Left ventricle myocardium superior (tissue), 1 donor: ENCODE measurements at regions not wholly inside any gene's neighbourhood (a gene's known extent, or its start where the extent isn't known, plus 50 kb on each side); places are given as distances from the start of the nearest gene placed in this dataset.

ENCODE experiments used
- ATAC-seq: fragments of 200-7000 bp; cut with Tn5 transposase; one replicate; pipeline ENCODE4 v1.9.1; 2020; ENCODE audit warnings: mild to moderate bottlenecking, moderate library complexity
- DNase-seq: peaks from one replicate; pipeline ENCODE4 v3.0.0-alpha.2; 2020
- intact Hi-C: fragments of 100-400 bp; cut with micrococcal nuclease; formaldehyde crosslinking; loops from one replicate; pipeline ENCODE4 v1.11.0; 2022
- donor health status: DM: no; HTN: yes; CAD: no; lungs with severe emphysema.

DNA sequence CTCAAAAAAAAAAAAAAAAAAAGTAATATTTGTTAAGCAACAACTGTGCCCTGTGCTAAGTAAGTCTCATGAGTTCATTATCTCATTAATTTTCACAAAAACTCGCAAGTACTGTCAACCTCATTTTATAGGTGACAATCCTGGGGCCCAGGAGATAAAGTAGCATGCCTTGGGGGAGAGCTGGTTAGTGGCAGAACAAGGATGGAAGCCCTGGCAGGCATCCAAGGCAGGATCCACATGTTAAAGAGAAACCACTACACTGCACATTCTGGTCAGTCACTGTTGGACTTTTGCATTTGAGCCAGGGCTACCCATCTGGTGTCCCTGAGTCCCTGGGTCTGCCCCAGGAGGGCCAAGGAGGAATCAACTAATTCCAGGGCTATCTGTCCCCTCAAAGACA is 54.6 kb downstream of the ZFP36L2 start:
- ATAC-seq (peak; percentile 15), DNase-seq (peak; percentile 79)
- intact Hi-C loops = no loop called here

DNA sequence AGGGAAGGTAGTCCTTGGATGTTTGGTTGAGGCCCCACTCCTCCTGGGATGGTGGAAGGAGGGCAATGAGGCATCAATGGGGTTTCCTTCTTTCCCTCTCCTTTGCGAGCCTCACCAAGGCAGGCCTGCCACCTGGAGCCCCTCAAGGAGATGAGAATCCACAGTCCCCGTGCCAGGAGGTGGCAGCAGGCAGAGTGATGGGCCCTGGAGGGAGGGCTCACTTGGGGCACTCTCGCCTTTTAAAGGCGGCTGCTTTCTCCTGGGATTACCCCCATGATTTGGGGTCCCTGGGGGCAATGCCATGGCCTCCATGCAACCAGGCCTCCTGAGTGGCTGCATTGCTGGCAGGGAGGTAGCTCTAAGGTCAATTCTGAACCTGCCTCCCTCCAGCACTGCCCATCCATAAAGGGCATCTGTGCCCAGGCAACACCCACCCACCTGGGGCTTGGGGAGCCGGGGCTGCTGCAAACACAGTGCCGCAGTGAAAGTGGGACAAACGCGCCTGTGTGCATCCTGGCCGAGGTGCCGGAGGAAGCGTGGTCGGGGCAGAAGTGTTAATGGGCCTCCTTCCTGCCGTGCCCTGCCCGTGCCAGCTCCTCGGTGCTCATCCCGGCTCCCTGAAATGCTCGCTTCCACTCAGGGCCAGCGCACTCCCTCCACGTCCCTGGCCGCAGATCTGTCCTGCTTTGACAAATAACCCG is 55.9 kb downstream of the ZFP36L2 start:
- ATAC-seq (no peak), DNase-seq (no peak)
- intact Hi-C loops = no loop called here

DNA sequence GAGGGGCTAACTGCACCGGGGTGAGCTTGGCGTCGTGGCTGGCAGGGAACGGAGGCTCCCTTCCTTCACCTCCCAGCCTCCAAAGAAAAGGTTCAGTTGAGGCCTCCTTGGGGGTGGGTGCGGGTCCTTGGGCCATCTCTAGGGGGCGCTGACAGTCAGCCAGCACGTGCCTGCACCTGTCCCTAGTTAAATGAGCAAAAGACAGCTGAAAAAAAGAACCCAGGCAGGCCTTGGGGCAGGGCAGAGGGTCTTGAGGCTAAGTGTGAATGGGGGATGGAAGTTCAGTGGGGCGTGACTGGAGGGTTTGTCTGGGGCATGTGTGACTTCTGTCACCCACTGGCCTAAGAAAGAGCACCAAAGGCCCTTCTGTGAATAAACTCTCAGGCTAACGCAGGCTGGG is 56.4 kb downstream of the ZFP36L2 start:
- intact Hi-C loops = no loop called here
- DNase-seq = no peak
- ATAC-seq = peak; percentile 12

- intact Hi-C loops = no loop called here
- DNase-seq (no peak), ATAC-seq (peak; percentile 57)
These were observed 57.1 kb downstream of the ZFP36L2 start for GRCh38 chr2:43169099-43169945.

DNA sequence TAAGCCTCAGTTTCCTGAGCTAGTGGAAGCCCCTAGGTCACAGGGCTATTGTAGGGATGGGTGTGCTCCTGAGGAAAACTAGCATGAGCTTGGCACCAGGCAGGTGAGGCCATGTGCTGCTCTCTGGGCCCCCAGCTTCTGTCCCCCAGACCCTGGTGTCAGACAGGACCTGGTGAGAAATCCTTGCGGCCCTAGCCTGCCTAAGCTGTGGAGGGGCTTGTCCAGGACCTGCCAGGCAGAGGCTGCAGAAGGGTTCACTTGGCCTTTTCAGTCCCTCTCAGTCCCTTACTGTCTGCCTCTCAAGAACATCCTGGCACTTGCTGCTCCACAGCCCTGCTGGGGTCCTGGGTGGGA is 58.4 kb downstream of the ZFP36L2 start:
- DNase-seq (no peak), ATAC-seq (no peak)
- intact Hi-C loops = no loop called here

DNA sequence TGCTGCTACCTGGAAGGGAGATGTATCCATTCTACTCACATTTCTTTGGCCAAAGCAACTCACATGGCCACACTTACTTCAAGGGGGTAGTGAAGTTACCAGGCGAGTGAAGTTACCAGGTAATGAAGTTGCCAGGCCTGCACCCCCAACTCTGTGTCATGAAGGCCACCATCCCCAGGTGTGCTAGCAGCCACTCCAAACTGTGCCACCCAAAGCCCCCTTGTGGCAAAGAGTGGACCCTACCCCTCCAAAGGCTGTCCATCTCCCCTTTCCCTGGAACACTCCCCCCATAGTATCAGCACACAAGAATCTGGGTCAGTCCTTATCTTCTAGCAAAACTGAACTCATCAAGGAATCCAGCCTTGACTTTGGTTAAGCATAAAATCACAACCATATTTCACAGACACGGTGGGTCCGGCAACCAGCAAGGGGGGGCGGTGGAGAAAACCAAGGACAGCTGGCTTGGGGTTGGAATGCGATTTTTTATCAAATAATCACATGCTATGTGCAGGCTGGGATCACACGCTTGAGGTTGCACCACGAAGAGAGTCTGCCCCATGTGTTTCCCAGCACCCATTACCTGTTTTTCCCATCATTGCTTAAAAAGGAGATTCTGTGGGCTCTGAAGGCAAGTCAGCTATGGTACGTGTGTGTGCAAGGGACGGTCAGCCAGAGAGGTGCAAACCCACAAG is 60.9 kb downstream of the ZFP36L2 start:
- DNase-seq = no peak
- intact Hi-C loops = no loop called here
- no peak for ATAC-seq

GRCh38 chr2:43164686-43165085 is 61.7 kb downstream of the ZFP36L2 start:
- ATAC-seq (no peak), DNase-seq (no peak)
- intact Hi-C loops = no loop called here

GRCh38 chr2:43163584-43164270 is 62.7 kb downstream of the ZFP36L2 start:
- DNase-seq (no peak), ATAC-seq (no peak)
- intact Hi-C loops = no loop called here

DNA sequence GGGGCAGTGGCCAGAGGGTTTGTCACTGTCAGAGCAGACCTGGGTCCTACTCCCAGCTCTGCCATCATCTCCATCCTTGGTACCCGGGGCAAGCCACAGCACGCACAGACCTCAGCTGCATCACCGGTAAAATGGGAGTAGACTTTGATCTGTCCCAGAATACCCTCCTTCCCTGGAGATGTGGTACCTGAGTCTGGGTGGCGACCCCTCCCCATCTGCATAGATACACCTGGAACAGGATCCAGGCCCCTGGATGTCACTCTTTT is 64.0 kb downstream of the ZFP36L2 start:
- DNase-seq (no peak), ATAC-seq (no peak)
- intact Hi-C loops = no loop called here

DNA sequence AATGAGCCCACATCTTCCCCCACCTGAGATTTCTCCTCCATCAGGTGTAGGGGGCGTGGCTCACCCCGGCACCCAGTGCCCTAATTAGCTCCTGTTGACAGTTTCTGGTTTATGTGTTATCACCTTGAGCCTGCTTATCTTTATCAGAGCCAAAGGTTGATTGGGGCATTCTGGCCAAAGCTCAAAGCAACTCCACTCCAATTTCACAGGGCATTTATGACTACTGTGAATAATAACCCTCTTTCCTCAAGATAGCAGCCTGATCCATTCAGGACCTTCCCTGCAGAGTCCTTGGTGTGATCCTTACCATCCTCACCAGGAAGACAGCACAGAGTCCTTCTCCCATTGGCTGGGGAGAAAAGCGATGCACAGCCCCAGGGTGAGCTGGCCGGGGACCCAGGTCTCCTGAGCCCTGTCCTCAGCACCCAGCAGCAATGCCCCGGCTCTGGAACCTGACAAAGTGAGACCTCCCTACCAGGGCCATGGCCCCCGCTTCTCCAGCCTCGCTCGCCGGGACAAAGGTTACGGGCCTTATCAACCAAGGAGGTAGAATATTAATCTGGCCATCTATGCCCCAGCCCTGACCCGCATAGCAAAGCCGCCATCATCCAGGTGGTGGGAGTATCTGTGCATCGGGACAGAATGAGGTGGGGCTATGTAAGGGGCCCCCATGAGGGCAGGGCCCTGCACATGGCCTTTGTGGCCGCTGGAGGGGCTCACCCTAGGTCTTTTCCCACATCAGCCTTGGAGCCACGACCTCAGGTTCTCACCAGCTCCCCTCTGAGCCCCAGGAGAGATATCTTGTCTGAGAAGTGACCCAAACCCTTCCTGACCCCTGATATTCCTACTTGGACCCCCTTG is 64.5 kb downstream of the ZFP36L2 start:
- ATAC-seq = peak; percentile 4
- no peak for DNase-seq
- intact Hi-C loops = no loop called here

- intact Hi-C loops = no loop called here
- DNase-seq (no peak), ATAC-seq (peak; percentile 1)
These were observed 65.6 kb downstream of the ZFP36L2 start for GRCh38 chr2:43160778-43161177.

DNA sequence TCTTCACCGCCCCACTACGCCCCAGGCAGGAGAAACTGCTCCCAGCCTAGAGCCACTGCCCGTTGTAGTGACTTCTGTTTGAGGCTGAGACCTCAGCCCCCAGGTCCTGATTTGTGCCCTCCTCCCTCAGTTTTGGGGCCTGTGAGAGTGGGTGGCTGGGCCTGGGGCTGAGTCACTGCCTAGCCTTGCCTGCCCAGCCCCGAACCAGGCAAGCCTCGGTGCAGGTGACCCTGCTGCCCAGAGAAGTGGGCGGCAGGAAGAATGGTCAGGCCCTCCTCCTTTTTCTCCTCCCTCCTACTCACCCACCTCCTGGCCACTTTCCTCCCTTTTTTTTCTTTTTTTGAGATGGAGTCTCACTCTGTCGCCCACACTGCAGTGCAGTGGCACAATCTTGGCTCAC is 66.6 kb downstream of the ZFP36L2 start:
- DNase-seq (no peak), ATAC-seq (no peak)
- intact Hi-C loops = no loop called here

GRCh38 chr2:43158259-43158880 is 68.0 kb downstream of the ZFP36L2 start:
- ATAC-seq (peak; percentile 48), DNase-seq (peak; percentile 73)
- intact Hi-C loops = no loop called here

GRCh38 chr2:43157506-43158246 is 68.7 kb downstream of the ZFP36L2 start:
- intact Hi-C loops = no loop called here
- no peak for ATAC-seq
- no peak for DNase-seq

- intact Hi-C loops = no loop called here
- no peak for DNase-seq
- ATAC-seq = no peak
These were observed 70.5 kb downstream of the ZFP36L2 start for GRCh38 chr2:43155851-43156411.

DNA sequence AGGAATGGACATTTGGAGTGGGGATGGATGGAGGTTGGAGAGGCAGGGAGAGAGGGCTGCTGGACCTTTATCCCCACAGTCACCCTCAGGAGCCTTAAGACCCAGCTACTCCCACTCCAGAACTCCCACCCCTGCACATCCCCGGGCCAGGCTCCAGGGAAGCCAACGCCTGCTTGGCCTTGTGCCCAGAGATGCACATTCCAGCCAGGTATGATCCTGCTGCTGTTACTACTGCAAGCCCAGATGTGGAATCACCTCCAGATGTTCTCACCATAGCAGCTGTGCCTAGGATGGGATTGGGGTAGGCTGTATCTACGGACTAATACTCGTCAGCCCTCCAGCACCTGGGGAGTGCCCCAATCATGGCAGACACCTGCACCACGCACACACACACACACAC is 71.7 kb downstream of the ZFP36L2 start:
- ATAC-seq (no peak), DNase-seq (no peak)
- intact Hi-C loops = no loop called here

DNA sequence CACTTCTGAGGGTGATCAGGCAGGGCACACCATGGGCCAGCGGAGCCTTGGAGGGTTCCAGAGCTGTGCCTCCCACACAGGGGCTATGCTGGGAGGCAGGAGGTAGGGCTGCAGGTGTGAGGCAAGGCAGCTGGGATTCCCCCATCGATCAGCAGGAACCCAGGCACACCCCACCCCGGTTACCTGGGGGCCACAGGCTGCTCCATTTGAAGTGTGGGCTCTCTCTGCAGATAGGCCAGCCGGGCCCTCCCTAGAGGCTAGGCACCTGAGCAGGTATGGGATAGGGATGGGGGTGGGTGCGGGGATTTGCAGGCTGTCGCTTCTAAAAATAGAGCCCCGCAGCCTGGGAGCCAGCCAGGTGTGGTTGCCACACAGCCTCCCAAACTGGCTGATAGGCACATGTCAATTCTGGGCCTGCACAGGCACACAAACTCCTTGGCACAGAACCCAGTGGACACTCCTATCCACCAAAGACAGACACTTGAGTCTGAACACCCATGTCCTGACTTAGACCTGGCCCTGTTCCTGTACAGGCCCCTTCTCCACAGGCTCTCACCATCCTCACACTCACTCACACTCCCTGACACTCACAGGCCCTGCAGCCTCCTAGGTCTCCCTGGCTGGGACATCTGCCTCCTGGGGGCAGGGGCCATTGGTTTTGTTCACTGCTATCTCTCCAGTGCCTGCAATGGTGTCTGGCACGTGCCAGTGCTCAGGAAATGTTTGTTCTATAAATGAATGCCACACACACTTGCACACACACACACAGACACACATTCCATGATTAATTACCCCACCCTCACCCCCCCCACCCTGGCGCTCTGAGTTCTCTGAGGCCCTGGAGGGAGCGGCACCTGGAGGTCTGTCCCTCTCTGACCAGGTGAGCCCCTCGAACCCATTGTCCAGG is 73.4 kb downstream of the ZFP36L2 start:
- intact Hi-C loops = no loop called here
- ATAC-seq = peak; percentile 92

More for the DNA sequence above, 73.4 kb downstream of the ZFP36L2 start:
- DNase-seq = peak; percentile 82
